GM12874 (cell line): ENCODE measurements at regions not wholly inside any gene's neighbourhood (a gene's known extent, or its start where the extent isn't known, plus 50 kb on each side); places are given as distances from the start of the nearest gene placed in this dataset.

Experiments
- TF ChIP-seq, protein P1 (sequence below): IDR thresholded peaks from 2 replicates; pipeline ENCODE4 v1.5.1; 2011; ENCODE audit warnings: low read depth, mild to moderate bottlenecking, control low read depth, low read length, moderate library complexity; ENCODE audit not compliant: insufficient read depth

DNA sequence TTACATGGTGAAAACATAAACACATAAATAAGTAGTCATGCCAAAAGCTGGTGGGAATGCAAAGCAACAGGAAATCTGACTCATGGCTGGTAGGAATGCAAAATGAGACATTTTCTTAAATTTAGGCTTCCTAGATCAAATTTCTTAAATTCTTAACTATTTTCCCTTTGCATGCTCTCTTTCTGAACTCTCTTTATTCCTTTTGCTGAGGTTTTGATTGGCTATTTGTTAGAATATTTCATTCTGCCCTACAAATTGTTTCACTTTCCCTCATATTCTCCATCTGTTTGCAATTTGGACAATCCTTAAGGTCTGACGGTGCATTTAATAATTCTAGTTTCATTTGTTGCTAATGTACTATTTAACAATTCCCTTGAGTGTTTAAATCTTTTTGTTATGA is 437.5 kb upstream of the RGS17 start:
- TF ChIP-seq, protein P1, sequence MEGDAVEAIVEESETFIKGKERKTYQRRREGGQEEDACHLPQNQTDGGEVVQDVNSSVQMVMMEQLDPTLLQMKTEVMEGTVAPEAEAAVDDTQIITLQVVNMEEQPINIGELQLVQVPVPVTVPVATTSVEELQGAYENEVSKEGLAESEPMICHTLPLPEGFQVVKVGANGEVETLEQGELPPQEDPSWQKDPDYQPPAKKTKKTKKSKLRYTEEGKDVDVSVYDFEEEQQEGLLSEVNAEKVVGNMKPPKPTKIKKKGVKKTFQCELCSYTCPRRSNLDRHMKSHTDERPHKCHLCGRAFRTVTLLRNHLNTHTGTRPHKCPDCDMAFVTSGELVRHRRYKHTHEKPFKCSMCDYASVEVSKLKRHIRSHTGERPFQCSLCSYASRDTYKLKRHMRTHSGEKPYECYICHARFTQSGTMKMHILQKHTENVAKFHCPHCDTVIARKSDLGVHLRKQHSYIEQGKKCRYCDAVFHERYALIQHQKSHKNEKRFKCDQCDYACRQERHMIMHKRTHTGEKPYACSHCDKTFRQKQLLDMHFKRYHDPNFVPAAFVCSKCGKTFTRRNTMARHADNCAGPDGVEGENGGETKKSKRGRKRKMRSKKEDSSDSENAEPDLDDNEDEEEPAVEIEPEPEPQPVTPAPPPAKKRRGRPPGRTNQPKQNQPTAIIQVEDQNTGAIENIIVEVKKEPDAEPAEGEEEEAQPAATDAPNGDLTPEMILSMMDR = no peak

DNA sequence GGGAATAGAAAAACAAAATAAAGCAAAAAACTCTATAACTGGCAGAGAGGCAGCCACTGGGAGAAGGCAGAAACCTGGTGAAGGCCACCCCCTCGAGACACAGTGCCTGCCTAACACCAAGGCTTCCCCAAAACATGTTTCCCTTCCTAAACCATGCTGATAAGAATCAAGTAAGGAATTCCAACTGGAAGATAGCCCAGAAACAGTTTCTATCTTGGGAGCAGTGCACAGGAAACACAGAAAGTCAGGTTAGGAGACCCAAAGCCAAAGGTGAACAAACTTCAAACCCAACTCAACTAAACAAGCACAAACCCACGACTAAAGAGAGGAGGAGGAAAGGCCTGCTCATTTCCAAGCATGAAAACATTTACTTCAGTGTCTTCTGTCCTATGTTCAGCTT is 433.7 kb upstream of the RGS17 start:
- TF ChIP-seq, protein P1 = no peak

DNA sequence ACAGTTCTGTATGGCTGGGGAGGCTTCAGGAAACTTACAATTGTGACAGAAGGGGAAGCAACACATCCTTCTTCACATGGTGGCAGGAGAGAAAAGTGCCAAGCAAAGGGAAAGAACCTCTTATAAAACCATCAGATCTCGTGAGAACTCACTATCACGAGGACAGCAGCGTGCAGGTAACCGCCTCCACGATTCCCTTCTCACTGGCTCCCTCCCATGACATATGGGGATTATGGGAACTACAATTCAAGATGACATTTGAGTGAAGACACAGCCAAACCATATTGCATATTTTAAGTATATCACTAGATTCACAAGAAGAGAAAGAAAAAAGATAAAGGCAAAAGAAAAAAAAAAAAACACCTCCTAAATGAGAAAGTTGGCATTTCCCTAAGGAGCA is 431.9 kb upstream of the RGS17 start:
- TF ChIP-seq, protein P1 = no peak

DNA sequence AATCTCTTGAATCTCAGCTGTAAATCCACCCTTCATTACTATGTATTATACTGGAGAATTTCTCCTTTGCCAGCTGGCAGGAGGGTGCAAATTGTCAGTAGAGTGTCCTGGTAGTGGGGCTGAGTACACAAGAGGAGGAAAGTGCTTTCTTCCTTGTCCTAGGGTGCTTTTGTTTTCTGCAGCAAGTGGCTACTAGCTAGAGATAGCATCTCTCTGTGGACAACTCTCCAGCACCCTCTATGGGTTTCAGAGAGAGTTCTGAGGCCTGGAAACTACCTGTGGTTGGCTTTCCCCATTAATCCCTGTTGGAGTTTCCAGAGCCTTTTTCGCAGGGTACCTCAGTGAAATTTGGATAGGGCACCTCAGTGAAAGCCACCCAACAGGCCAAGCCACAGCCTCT is 422.5 kb upstream of the RGS17 start:
- TF ChIP-seq, protein P1 = peak; percentile 47

DNA sequence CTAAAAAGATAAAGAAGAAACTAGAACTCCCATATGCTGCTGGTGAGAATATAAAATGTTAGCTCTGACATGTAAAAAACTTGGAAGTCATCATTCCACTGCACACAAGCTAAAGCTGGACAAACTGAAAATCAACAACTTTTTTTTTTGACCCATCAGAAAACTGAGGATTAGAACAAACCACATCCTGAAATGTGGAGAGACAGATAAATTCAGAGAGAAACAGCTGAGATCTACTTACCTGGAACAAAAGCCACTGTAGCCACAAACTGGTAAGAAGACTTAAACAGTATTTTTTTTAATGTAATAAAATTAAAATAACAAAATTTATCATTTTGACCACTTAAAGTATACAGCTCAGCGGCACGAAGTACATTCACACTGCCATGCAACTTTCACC is 408.5 kb upstream of the RGS17 start:
- TF ChIP-seq, protein P1 = no peak

DNA sequence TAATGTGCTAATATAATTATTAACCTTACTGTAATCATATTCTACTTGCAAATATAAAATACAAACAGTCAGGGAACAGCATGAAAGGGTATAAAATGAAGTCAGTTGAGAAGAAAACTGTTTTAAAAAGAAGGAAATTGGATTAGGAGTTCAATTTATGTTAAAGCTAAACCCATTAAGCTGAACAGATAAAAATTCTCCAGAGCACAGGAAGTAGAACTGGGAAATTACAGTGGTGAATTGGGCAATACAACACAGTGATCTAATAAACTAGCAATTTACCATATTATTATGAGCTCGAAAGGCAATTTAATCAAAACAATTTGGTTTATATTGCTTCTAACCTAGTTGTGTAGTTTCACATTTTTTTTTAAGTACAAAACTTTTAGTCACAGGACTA is 407.4 kb upstream of the RGS17 start:
- TF ChIP-seq, protein P1 = no peak

DNA sequence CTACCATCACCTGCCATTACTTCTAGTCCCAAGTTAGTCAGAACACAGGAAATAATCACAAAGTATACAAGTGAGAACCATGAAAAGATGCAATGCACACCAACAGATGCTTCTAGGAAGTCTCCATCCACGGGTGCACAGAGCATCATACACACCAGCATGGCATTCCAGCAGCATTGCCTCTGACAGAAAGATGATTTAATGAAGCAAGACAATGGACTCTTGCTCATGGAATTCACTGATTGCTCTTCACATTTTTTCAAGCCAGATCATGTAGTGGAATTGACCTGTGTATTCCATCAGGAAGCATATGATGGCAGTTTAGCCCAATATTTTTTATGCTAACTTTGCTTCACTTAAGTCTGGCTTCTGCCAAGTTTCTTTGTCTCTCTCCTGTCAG is 406.3 kb upstream of the RGS17 start:
- TF ChIP-seq, protein P1 = no peak

DNA sequence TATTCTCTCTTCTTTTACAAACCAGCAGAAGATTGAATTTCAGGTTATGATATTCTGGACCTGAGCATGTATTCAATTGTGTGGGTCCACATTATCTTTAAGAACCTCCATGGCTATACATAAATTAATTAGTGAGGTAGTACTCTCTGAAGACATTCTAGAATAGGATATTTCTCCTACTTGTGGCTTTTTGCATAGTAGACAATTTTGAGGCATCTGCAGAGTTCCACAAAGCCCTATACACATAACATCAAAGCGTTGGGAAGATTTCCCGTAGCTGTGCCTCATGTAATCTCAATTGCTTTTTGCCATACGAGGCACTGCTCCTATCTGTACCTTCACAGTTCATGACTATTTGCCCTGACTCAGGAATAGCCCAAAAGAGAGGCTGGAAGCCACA is 395.4 kb upstream of the RGS17 start:
- TF ChIP-seq, protein P1 = no peak
